ENCODE measurements at regions not wholly inside any gene's neighbourhood (a gene's known extent, or its start where the extent isn't known, plus 50 kb on each side); places are given as distances from the start of the nearest gene placed in this dataset.
"Not testable (repeated sequence)": the region's sequence is repeated elsewhere in the genome, so short reads cannot be mapped to it uniquely, and the experiment has no call there.

- not testable (repeated sequence) for H3K4me3 Mint-ChIP-seq; H3K27ac Mint-ChIP-seq; H3K4me1 Mint-ChIP-seq (ENCODE audit: low read depth); H3K36me3 Mint-ChIP-seq (ENCODE audit: low read depth); H3K27me3 Mint-ChIP-seq (ENCODE audit: low read depth); H3K9me3 Mint-ChIP-seq
These were observed 111.4 kb upstream of the METTL9 start for GRCh38 chr16:21487956-21488355.

GRCh38 chr16:21499046-21499445 lies 100.3 kb upstream of the METTL9 start:
- not testable (repeated sequence) for H3K36me3 Mint-ChIP-seq (ENCODE audit: low read depth); H3K4me3 Mint-ChIP-seq; H3K27ac Mint-ChIP-seq; H3K9me3 Mint-ChIP-seq; H3K27me3 Mint-ChIP-seq (ENCODE audit: low read depth); H3K4me1 Mint-ChIP-seq (ENCODE audit: low read depth)

GRCh38 chr16:21501223-21501868 lies 98.0 kb upstream of the METTL9 start:
- peak overlapping the region; percentile 91 for H3K4me3 Mint-ChIP-seq
- H3K36me3 Mint-ChIP-seq (ENCODE audit: low read depth); H3K27me3 Mint-ChIP-seq (ENCODE audit: low read depth); H3K9me3 Mint-ChIP-seq: not testable (repeated sequence)
- H3K27ac Mint-ChIP-seq: peak overlapping the region; percentile 90
- peaks cover 10% of the 10 kb centered on the region for H3K4me1 Mint-ChIP-seq (ENCODE audit: low read depth)

- Mint-ChIP-seq H3K9me3 (no peaks in the 10 kb centered on the region), H3K36me3 (ENCODE audit: low read depth) (peaks cover 7% of the 10 kb centered on the region), H3K27ac (peak overlapping the region; percentile 90), H3K4me3 (peak overlapping the region; percentile 82), H3K27me3 (ENCODE audit: low read depth) (no peaks in the 10 kb centered on the region), H3K4me1 (ENCODE audit: low read depth) (peaks cover 16% of the 10 kb centered on the region)
These were observed 97.3 kb upstream of the METTL9 start for GRCh38 chr16:21501869-21502667.

GRCh38 chr16:21503574-21503920 lies 95.8 kb upstream of the METTL9 start:
- H3K36me3 Mint-ChIP-seq (ENCODE audit: low read depth); H3K9me3 Mint-ChIP-seq; H3K27me3 Mint-ChIP-seq (ENCODE audit: low read depth): not testable (repeated sequence)
- Mint-ChIP-seq H3K27ac (peak overlapping the region; percentile 80), H3K4me1 (ENCODE audit: low read depth) (peaks cover 29% of the 10 kb centered on the region), H3K4me3 (peak overlapping the region; percentile 25)

- H3K4me3 Mint-ChIP-seq: peak overlapping the region; percentile 25
- H3K36me3 Mint-ChIP-seq (ENCODE audit: low read depth); H3K9me3 Mint-ChIP-seq; H3K27me3 Mint-ChIP-seq (ENCODE audit: low read depth): not testable (repeated sequence)
- peak overlapping the region; percentile 80 for H3K27ac Mint-ChIP-seq
- peaks cover 36% of the 10 kb centered on the region for H3K4me1 Mint-ChIP-seq (ENCODE audit: low read depth)
These were observed 95.2 kb upstream of the METTL9 start for GRCh38 chr16:21503941-21504832.

GRCh38 chr16:21505751-21506520 lies 93.4 kb upstream of the METTL9 start:
- Mint-ChIP-seq H3K27ac (peak overlapping the region; percentile 67), H3K4me3 (peak overlapping the region; percentile 90), H3K4me1 (ENCODE audit: low read depth) (peaks cover 45% of the 10 kb centered on the region), H3K36me3 (ENCODE audit: low read depth) (peaks cover 12% of the 10 kb centered on the region)
- H3K9me3 Mint-ChIP-seq; H3K27me3 Mint-ChIP-seq (ENCODE audit: low read depth): not testable (repeated sequence)

GRCh38 chr16:21506857-21507456 lies 92.4 kb upstream of the METTL9 start:
- Mint-ChIP-seq H3K4me3 (peak overlapping the region; percentile 90), H3K36me3 (ENCODE audit: low read depth) (peaks cover 15% of the 10 kb centered on the region), H3K4me1 (ENCODE audit: low read depth) (peaks cover 52% of the 10 kb centered on the region), H3K27ac (peak overlapping the region; percentile 96)
- not testable (repeated sequence) for H3K9me3 Mint-ChIP-seq; H3K27me3 Mint-ChIP-seq (ENCODE audit: low read depth)

GRCh38 chr16:21507631-21508305 lies 91.6 kb upstream of the METTL9 start:
- H3K27ac Mint-ChIP-seq: peak overlapping the region; percentile 96
- H3K9me3 Mint-ChIP-seq; H3K27me3 Mint-ChIP-seq (ENCODE audit: low read depth): not testable (repeated sequence)
- peak overlapping the region; percentile 90 for H3K4me3 Mint-ChIP-seq
- H3K4me1 Mint-ChIP-seq (ENCODE audit: low read depth): peaks cover 55% of the 10 kb centered on the region
- peaks cover 15% of the 10 kb centered on the region for H3K36me3 Mint-ChIP-seq (ENCODE audit: low read depth)

- Mint-ChIP-seq H3K27ac (peak overlapping the region; percentile 96), H3K4me3 (peak overlapping the region; percentile 90), H3K4me1 (ENCODE audit: low read depth) (peaks cover 52% of the 10 kb centered on the region)
- H3K9me3 Mint-ChIP-seq; H3K27me3 Mint-ChIP-seq (ENCODE audit: low read depth); H3K36me3 Mint-ChIP-seq (ENCODE audit: low read depth): not testable (repeated sequence)
These were observed 90.5 kb upstream of the METTL9 start for GRCh38 chr16:21508661-21509436.

- peaks cover 16% of the 10 kb centered on the region for H3K36me3 Mint-ChIP-seq (ENCODE audit: low read depth)
- H3K4me3 Mint-ChIP-seq: peak overlapping the region; percentile 51
- peaks cover 55% of the 10 kb centered on the region for H3K4me1 Mint-ChIP-seq (ENCODE audit: low read depth)
- H3K27me3 Mint-ChIP-seq (ENCODE audit: low read depth); H3K9me3 Mint-ChIP-seq: not testable (repeated sequence)
- H3K27ac Mint-ChIP-seq: peak overlapping the region; percentile 81
These were observed 89.8 kb upstream of the METTL9 start for GRCh38 chr16:21509437-21510086.

- H3K27me3 Mint-ChIP-seq (ENCODE audit: low read depth); H3K4me3 Mint-ChIP-seq: not testable (repeated sequence)
These were observed 88.5 kb upstream of the METTL9 start for GRCh38 chr16:21510869-21511255.

More at GRCh38 chr16:21510869-21511255, 88.5 kb upstream of the METTL9 start:
- H3K36me3 Mint-ChIP-seq (ENCODE audit: low read depth): peaks cover 19% of the 10 kb centered on the region
- peaks cover 61% of the 10 kb centered on the region for H3K4me1 Mint-ChIP-seq (ENCODE audit: low read depth)
- peak overlapping the region; percentile 55 for H3K27ac Mint-ChIP-seq
- not testable (repeated sequence) for H3K9me3 Mint-ChIP-seq
